Hepatocyte (in vitro differentiated cells): ENCODE measurements at regions not wholly inside any gene's neighbourhood (a gene's known extent, or its start where the extent isn't known, plus 50 kb on each side); places are given as distances from the start of the nearest gene placed in this dataset.

Source experiments
- DNase-seq: peaks from one replicate; pipeline ENCODE4 v3.0.0-alpha.2; 2016; ENCODE audit warnings: low spot score
- H2AFZ ChIP-seq: fragments of 200-600 bp; sonication (generic); 2 replicates; pipeline ENCODE4 v1.6.0; 2016; ENCODE audit warnings: antibody characterized with exemption, mild to moderate bottlenecking
- H3K27ac ChIP-seq: fragments of 200-600 bp; sonication (generic); 2 replicates; pipeline ENCODE4 v1.5.1; 2016; ENCODE audit warnings: mild to moderate bottlenecking
- H3K27me3 ChIP-seq: fragments of 200-600 bp; sonication (generic); 2 replicates; pipeline ENCODE4 v1.6.1; 2016
- H3K36me3 ChIP-seq: fragments of 200-600 bp; sonication (generic); replicated peaks from 2 replicates; pipeline ENCODE4 v1.5.1; 2016; ENCODE audit warnings: low read depth; ENCODE audit not compliant: insufficient read depth
- H3K4me1 ChIP-seq: fragments of 200-600 bp; sonication (generic); 2 replicates; pipeline ENCODE4 v1.5.1; 2016; ENCODE audit warnings: mild to moderate bottlenecking, moderate library complexity; ENCODE audit not compliant: insufficient read depth
- H3K4me2 ChIP-seq: fragments of 200-600 bp; sonication (generic); 2 replicates; pipeline ENCODE4 v1.6.0; 2016
- H3K4me3 ChIP-seq: fragments of 200-600 bp; sonication (generic); 2 replicates; pipeline ENCODE4 v1.5.1; 2016; ENCODE audit warnings: mild to moderate bottlenecking
- H3K79me2 ChIP-seq: fragments of 200-600 bp; sonication (generic); 2 replicates; pipeline ENCODE4 v1.6.0; 2017; ENCODE audit warnings: mild to moderate bottlenecking
- H3K9me2 ChIP-seq: fragments of 200-600 bp; sonication (generic); replicated peaks from 2 replicates; pipeline ENCODE4 v1.6.0; 2017; ENCODE audit warnings: mild to moderate bottlenecking; ENCODE audit not compliant: insufficient read depth
- H3K9me3 ChIP-seq: fragments of 200-600 bp; sonication (generic); 2 replicates; pipeline ENCODE4 v1.5.1; 2016; ENCODE audit warnings: low read depth, mild to moderate bottlenecking
- H4K20me1 ChIP-seq: fragments of 200-600 bp; sonication (generic); 2 replicates; pipeline ENCODE4 v1.6.0; 2016; ENCODE audit warnings: mild to moderate bottlenecking; ENCODE audit not compliant: insufficient read depth, poor library complexity, severe bottlenecking
- EZH2 ChIP-seq: fragments of 200-600 bp; sonication (generic); IDR thresholded peaks from 2 replicates; pipeline ENCODE4 v1.6.1; 2016; ENCODE audit warnings: antibody characterized with exemption, mild to moderate bottlenecking, borderline replicate concordance
- EZH2phosphoT487 ChIP-seq: fragments of 200-600 bp; sonication (generic); IDR thresholded peaks from one replicate; pipeline ENCODE4 v1.6.1; 2018; ENCODE audit warnings: antibody characterized with exemption, mild to moderate bottlenecking, low read depth, moderate library complexity; ENCODE audit not compliant: unreplicated experiment, severe bottlenecking
- WGBS: methylation state at CpG from one replicate; pipeline ENCODE4 v1.1.6; 2016; ENCODE audit warnings: low lambda C conversion rate; ENCODE audit errors: missing lambda C conversion rate; 5-methylcytosine and 5-hydroxymethylcytosine counted together
- TF ChIP-seq, protein P1 (sequence below): fragments of 200-600 bp; sonication (generic); IDR thresholded peaks from 2 replicates; pipeline ENCODE4 v1.5.1; 2016; ENCODE audit warnings: antibody characterized with exemption, mild to moderate bottlenecking; ENCODE audit not compliant: poor library complexity

DNA sequence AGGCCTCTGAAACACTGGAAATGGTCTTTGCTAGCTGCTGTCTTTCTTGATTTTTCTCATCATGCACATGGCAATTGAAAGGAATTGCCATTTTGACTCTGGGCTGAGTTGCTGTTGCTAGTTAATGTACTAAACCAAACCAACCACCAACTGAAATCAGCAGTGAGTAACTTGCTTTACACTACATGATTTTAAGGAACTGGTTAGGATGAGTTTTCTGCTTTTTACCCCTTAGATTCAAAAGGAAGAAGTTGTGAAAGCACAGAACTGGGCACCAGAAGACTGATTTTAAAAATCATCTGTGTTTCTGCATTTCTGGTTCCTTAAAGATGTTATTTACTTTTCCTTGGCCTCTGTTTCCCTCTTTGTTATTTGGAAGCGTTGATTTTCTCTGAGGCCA, 361.9 kb downstream of the HLX start:
- H3K27ac ChIP-seq = no peak overlapping the region
- no peaks in the 10 kb centered on the region for H3K79me2 ChIP-seq
- H2AFZ ChIP-seq = no peak overlapping the region
- H4K20me1 ChIP-seq = no peaks in the 10 kb centered on the region
- H3K4me2 ChIP-seq = no peak overlapping the region
- no peaks in the 10 kb centered on the region for H3K36me3 ChIP-seq
- DNase-seq = no peak
- H3K9me2 ChIP-seq = no peaks in the 10 kb centered on the region
- H3K4me1 ChIP-seq = no peaks in the 10 kb centered on the region
- H3K27me3 ChIP-seq = peaks cover 2% of the 10 kb centered on the region
- H3K9me3 ChIP-seq = no peaks in the 10 kb centered on the region
- 91% methylated on average over 1 of the region's 1 CpG for WGBS
- no peak overlapping the region for H3K4me3 ChIP-seq
- TF ChIP-seq, protein P1, sequence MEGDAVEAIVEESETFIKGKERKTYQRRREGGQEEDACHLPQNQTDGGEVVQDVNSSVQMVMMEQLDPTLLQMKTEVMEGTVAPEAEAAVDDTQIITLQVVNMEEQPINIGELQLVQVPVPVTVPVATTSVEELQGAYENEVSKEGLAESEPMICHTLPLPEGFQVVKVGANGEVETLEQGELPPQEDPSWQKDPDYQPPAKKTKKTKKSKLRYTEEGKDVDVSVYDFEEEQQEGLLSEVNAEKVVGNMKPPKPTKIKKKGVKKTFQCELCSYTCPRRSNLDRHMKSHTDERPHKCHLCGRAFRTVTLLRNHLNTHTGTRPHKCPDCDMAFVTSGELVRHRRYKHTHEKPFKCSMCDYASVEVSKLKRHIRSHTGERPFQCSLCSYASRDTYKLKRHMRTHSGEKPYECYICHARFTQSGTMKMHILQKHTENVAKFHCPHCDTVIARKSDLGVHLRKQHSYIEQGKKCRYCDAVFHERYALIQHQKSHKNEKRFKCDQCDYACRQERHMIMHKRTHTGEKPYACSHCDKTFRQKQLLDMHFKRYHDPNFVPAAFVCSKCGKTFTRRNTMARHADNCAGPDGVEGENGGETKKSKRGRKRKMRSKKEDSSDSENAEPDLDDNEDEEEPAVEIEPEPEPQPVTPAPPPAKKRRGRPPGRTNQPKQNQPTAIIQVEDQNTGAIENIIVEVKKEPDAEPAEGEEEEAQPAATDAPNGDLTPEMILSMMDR = no peak
- TF ChIP-seq EZH2phosphoT487 (no peak), EZH2 (no peak)

DNA sequence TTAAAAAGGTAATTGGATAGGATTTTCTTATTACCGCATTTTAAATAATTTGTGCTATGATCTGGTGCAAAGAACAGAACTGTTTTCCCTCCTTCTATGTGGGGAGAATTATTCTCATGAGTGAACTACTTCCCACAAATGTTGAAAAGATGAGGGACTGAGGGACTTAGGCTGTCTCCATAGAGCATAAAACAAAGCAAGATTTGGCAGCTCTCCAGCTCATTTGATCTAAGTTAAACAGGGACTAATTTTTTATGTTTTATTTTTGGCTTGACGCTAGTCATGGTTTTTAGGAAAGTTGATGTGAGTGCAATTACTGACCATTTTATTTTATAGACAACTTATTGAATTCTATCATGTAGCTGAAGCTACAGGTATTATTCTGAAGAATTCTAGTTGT, 362.3 kb downstream of the HLX start:
- Histone ChIP-seq H3K27me3 (peaks cover 2% of the 10 kb centered on the region), H3K27ac (no peak overlapping the region), H3K4me3 (no peak overlapping the region), H3K9me2 (no peaks in the 10 kb centered on the region), H3K9me3 (no peaks in the 10 kb centered on the region), H4K20me1 (no peaks in the 10 kb centered on the region), H2AFZ (no peak overlapping the region), H3K79me2 (no peaks in the 10 kb centered on the region), H3K4me2 (no peak overlapping the region), H3K4me1 (no peaks in the 10 kb centered on the region), H3K36me3 (no peaks in the 10 kb centered on the region)
- 70% methylated on average over 2 of the region's 2 CpGs for WGBS
- DNase-seq = no peak
- no peak for TF ChIP-seq EZH2
- TF ChIP-seq EZH2phosphoT487 = no peak
- TF ChIP-seq, protein P1 = no peak

DNA sequence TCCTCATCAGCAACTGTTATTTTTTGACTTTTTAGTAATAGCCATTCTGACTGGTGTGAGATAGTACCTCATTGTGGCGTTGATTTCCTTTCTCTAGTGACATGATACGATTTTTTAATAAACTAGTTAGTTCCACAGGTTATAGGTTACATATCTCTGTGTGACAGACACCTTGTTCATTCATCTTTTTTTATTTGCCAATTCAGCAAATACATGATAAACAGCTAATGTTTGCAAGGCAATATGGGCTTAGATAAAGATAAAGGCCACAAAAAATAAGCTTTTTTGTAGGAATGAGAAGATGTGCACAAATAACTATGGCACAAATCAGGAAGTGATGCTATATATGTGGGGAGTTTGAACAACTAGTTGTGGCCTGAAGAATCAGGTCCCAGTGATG, 366.8 kb downstream of the HLX start:
- WGBS = 82% methylated on average over 2 of the region's 2 CpGs
- H3K79me2 ChIP-seq = no peaks in the 10 kb centered on the region

More for the DNA sequence above, 366.8 kb downstream of the HLX start:
- Histone ChIP-seq H2AFZ (no peak overlapping the region), H3K4me2 (no peak overlapping the region), H3K27me3 (no peaks in the 10 kb centered on the region), H3K27ac (no peak overlapping the region), H4K20me1 (no peaks in the 10 kb centered on the region), H3K9me3 (no peaks in the 10 kb centered on the region), H3K4me1 (no peaks in the 10 kb centered on the region), H3K36me3 (no peaks in the 10 kb centered on the region), H3K4me3 (no peak overlapping the region), H3K9me2 (no peaks in the 10 kb centered on the region)
- TF ChIP-seq EZH2 (no peak), EZH2phosphoT487 (no peak)
- TF ChIP-seq, protein P1 = no peak
- DNase-seq = no peak
